B cell (primary cell): ENCODE measurements at regions not wholly inside any gene's neighbourhood (a gene's known extent, or its start where the extent isn't known, plus 50 kb on each side); places are given as distances from the start of the nearest gene placed in this dataset.

Experiments used
- EZH2 ChIP-seq: IDR thresholded peaks from 2 replicates; pipeline ENCODE4 v1.6.1; 2012; ENCODE audit warnings: borderline replicate concordance, low read depth, mild to moderate bottlenecking, moderate library complexity, low read length; ENCODE audit not compliant: insufficient read depth, poor library complexity, severe bottlenecking
- TF ChIP-seq, protein P1 (sequence below): fragments of 200-600 bp; IDR thresholded peaks from one replicate; pipeline ENCODE4 v1.8.0; 2022; ENCODE audit warnings: antibody characterized with exemption, mild to moderate bottlenecking

- no peak for TF ChIP-seq EZH2
- TF ChIP-seq, protein P1, sequence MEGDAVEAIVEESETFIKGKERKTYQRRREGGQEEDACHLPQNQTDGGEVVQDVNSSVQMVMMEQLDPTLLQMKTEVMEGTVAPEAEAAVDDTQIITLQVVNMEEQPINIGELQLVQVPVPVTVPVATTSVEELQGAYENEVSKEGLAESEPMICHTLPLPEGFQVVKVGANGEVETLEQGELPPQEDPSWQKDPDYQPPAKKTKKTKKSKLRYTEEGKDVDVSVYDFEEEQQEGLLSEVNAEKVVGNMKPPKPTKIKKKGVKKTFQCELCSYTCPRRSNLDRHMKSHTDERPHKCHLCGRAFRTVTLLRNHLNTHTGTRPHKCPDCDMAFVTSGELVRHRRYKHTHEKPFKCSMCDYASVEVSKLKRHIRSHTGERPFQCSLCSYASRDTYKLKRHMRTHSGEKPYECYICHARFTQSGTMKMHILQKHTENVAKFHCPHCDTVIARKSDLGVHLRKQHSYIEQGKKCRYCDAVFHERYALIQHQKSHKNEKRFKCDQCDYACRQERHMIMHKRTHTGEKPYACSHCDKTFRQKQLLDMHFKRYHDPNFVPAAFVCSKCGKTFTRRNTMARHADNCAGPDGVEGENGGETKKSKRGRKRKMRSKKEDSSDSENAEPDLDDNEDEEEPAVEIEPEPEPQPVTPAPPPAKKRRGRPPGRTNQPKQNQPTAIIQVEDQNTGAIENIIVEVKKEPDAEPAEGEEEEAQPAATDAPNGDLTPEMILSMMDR, result no peak
Observed at GRCh38 chr13:74389056-74389455, 254.9 kb upstream of the KLF12 start.
